HepG2 (cell line): ENCODE measurements at regions not wholly inside any gene's neighbourhood (a gene's known extent, or its start where the extent isn't known, plus 50 kb on each side); places are given as distances from the start of the nearest gene placed in this dataset.
A peak's percentile ranks its signal among the peaks of the same experiment; 100 is the strongest.

Source experiments
- ATAC-seq: fragments of 200-7000 bp; cut with Tn5 transposase; 3 replicates; pipeline ENCODE4 v1.9.1; 2020; ENCODE audit warnings: mild to moderate bottlenecking, moderate library complexity
- BruUV-seq: library from RNA; stranded (reverse); fragments of 400-500 nt; replicated peaks from 2 replicates; lab custom pipeline; 2021; lab: Mats Ljungman, UMichigan
- CTCF ChIA-PET: fragments of 300-600 bp; formaldehyde crosslinking; extraction: SDS; loops from one replicate; lab custom pipeline; 2021; ENCODE audit warnings: low total read pairs, inconsistent platforms, low intra/inter-chr PET ratio; lab: Yijun Ruan, JAX
- POLR2A ChIA-PET: fragments of 350-600 bp; sonication (Branson Sonifier 250); formaldehyde crosslinking; loops from one replicate; lab custom pipeline; 2020; ENCODE audit warnings: antibody characterized with exemption, inconsistent platforms; lab: Yijun Ruan, JAX
- DNase-seq: peaks from one replicate; pipeline ENCODE4 v3.0.0-alpha.2; 2015; ENCODE audit warnings: low spot score
- FAIRE-seq: peaks from 3 replicates; lab custom pipeline; 2011; peaks lifted over from hg19 to GRCh38; lab: Jason Lieb, UNC
- H2AFZ ChIP-seq: one replicate; pipeline ENCODE4 v1.6.1; 2011; ENCODE audit warnings: low read length, inconsistent platforms
- H3K27ac ChIP-seq: fragments of 300-600 bp; 3 replicates; pipeline ENCODE4 v1.8.0; 2011; ENCODE audit warnings: mixed run types, mild to moderate bottlenecking, mixed read lengths, low read length, inconsistent platforms; ENCODE audit not compliant: insufficient read depth; ENCODE audit errors: extremely low read length
- H3K27me3 ChIP-seq, 2 experiments: fragments of 200-600 bp in 1 of 2; 2 replicates in 1 of 2; 3 replicates in 1 of 2; pipeline versions ENCODE4 v1.6.0 to v1.8.0; 2011; ENCODE audit warnings: low read length in 2 of 2, mild to moderate bottlenecking in 2 of 2, moderate library complexity in 2 of 2, inconsistent platforms in 1 of 2; ENCODE audit not compliant: insufficient read depth in 2 of 2, control insufficient read depth in 1 of 2
- H3K36me3 ChIP-seq, 2 experiments: fragments of 200-600 bp in 1 of 2; replicated peaks in 1 of 2; 2 replicates in 1 of 2; 3 replicates in 1 of 2; pipeline versions ENCODE4 v1.5.1 to v1.8.0; 2011; ENCODE audit warnings: low read length in 2 of 2, inconsistent platforms in 1 of 2; ENCODE audit not compliant: insufficient read depth in 2 of 2, control insufficient read depth in 1 of 2
- H3K4me1 ChIP-seq: 2 replicates; pipeline ENCODE4 v1.5.1; 2012; ENCODE audit warnings: low read length, inconsistent platforms; ENCODE audit not compliant: insufficient read depth
- H3K4me2 ChIP-seq: 2 replicates; pipeline ENCODE4 v1.6.0; 2011; ENCODE audit warnings: low read depth, low read length, inconsistent platforms
- H3K4me3 ChIP-seq, 3 experiments: fragments of 200-600 bp in 1 of 3; sonication (generic), shearing (Covaris generic) in 1 of 3; replicated peaks in 1 of 3; 2 replicates each; pipeline ENCODE4 v1.5.1; 2011 to 2016; ENCODE audit warnings: low read length in 3 of 3, inconsistent platforms in 2 of 3, low read depth in 2 of 3, mild to moderate bottlenecking in 2 of 3, control low read depth in 1 of 3, mixed read lengths in 1 of 3; ENCODE audit not compliant: insufficient read depth in 1 of 3
- H3K79me2 ChIP-seq: one replicate; pipeline ENCODE4 v1.6.1; 2011; ENCODE audit warnings: low read length, inconsistent platforms; ENCODE audit not compliant: insufficient read depth
- H3K9ac ChIP-seq: 2 replicates; pipeline ENCODE4 v1.6.0; 2011; ENCODE audit warnings: mild to moderate bottlenecking, low read depth, low read length, inconsistent platforms; ENCODE audit not compliant: insufficient read depth
- H3K9me3 ChIP-seq: 2 replicates; pipeline ENCODE4 v1.5.1; 2012; ENCODE audit warnings: mild to moderate bottlenecking, low read length
- H4K20me1 ChIP-seq: 2 replicates; pipeline ENCODE4 v1.6.0; 2011; ENCODE audit warnings: inconsistent platforms, mild to moderate bottlenecking, low read length, moderate library complexity; ENCODE audit not compliant: insufficient read depth
- CHD4 ChIP-seq: fragments of 200-600 bp; sonication (generic); IDR thresholded peaks from 2 replicates; pipeline ENCODE4 v1.7.0; 2017; ENCODE audit warnings: mild to moderate bottlenecking, low read length, borderline replicate concordance
- HINFP ChIP-seq: sonication (generic); formaldehyde crosslinking; IDR thresholded peaks from 2 replicates; pipeline ENCODE4 v1.4.0; 2020; ENCODE audit warnings: low read depth, mild to moderate bottlenecking, missing genetic modification reagents
- HOXA3 ChIP-seq: sonication (generic); formaldehyde crosslinking; IDR thresholded peaks from 2 replicates; pipeline ENCODE4 v1.5.0; 2020; ENCODE audit warnings: missing genetic modification reagents
- KMT2A ChIP-seq: sonication (generic); formaldehyde crosslinking; IDR thresholded peaks from 2 replicates; pipeline ENCODE4 v1.4.0; 2020; ENCODE audit warnings: missing genetic modification reagents
- MTA3 ChIP-seq: sonication (generic); formaldehyde crosslinking; IDR thresholded peaks from 2 replicates; pipeline ENCODE4 v1.4.0; 2020; ENCODE audit warnings: missing genetic modification reagents
- MXD4 ChIP-seq: IDR thresholded peaks from 2 replicates; pipeline ENCODE4 v1.6.1; 2016; ENCODE audit warnings: mild to moderate bottlenecking, missing biosample characterization, missing genetic modification reagents
- PHF20 ChIP-seq: sonication (generic); formaldehyde crosslinking; IDR thresholded peaks from 2 replicates; pipeline ENCODE4 v1.5.0; 2020; ENCODE audit warnings: mild to moderate bottlenecking, missing genetic modification reagents
- SP1 ChIP-seq, 2 experiments: fragments of 450-650 bp in 1 of 2; sonication (generic) in 1 of 2; formaldehyde crosslinking in 1 of 2; IDR thresholded peaks; 2 replicates each; pipeline versions ENCODE4 v1.4.0 to v1.6.1; 2016 to 2020; ENCODE audit warnings: missing genetic modification reagents in 1 of 2
- ZBTB39 ChIP-seq: sonication (generic); formaldehyde crosslinking; IDR thresholded peaks from 2 replicates; pipeline ENCODE4 v1.5.0; 2020; ENCODE audit warnings: missing genetic modification reagents
- ZKSCAN1 ChIP-seq: fragments of 150-350 bp; IDR thresholded peaks from 2 replicates; pipeline ENCODE4 v1.6.1; 2014; ENCODE audit warnings: low read length
- ZMAT5 ChIP-seq: sonication (generic); formaldehyde crosslinking; IDR thresholded peaks from 2 replicates; pipeline ENCODE4 v1.5.0; 2020; ENCODE audit warnings: mild to moderate bottlenecking, low read depth, missing genetic modification reagents, borderline replicate concordance
- ZMYM2 ChIP-seq: sonication (generic); formaldehyde crosslinking; IDR thresholded peaks from 2 replicates; pipeline ENCODE4 v1.8.0; 2022; ENCODE audit warnings: mild to moderate bottlenecking, missing genetic modification reagents
- ZNF629 ChIP-seq: sonication (generic); formaldehyde crosslinking; conservative IDR thresholded peaks from 2 replicates; pipeline ENCODE4 v1.5.0; 2020; ENCODE audit warnings: missing genetic modification reagents
- ZNF768 ChIP-seq: sonication (generic); formaldehyde crosslinking; IDR thresholded peaks from 2 replicates; pipeline ENCODE4 v1.4.0; 2020; ENCODE audit warnings: missing genetic modification reagents
- ZNF773 ChIP-seq: sonication (generic); formaldehyde crosslinking; IDR thresholded peaks from 2 replicates; pipeline ENCODE4 v1.4.0; 2020; ENCODE audit warnings: missing genetic modification reagents, borderline replicate concordance
- WGBS: methylation state at CpG from one replicate; pipeline ENCODE4 v1.1.6; 2017; ENCODE audit warnings: low lambda C conversion rate; 5-methylcytosine and 5-hydroxymethylcytosine counted together
- in situ Hi-C: cut with HindIII; loops from 2 replicates; pipeline ENCODE4 v1.10.0; 2017; ENCODE audit warnings: low pct_unique_long_range_greater_than_20kb; ENCODE audit not compliant: extremely low pct_ligation_motif_present
- intact Hi-C: fragments of 100-400 bp; cut with micrococcal nuclease; formaldehyde crosslinking; loops from one replicate; pipeline ENCODE4 v1.10.0; 2022; ENCODE audit not compliant: unreplicated experiment
- TF ChIP-seq, protein P1 (sequence below): sonication (generic); formaldehyde crosslinking; IDR thresholded peaks from 2 replicates; pipeline ENCODE4 v1.8.0; 2023; ENCODE audit warnings: mild to moderate bottlenecking, missing genetic modification reagents
- TF ChIP-seq, protein P2 (sequence below): sonication (generic); formaldehyde crosslinking; IDR thresholded peaks from 2 replicates; pipeline ENCODE4 v1.5.1; 2020; ENCODE audit warnings: missing genetic modification reagents, mild to moderate bottlenecking, borderline replicate concordance

DNA sequence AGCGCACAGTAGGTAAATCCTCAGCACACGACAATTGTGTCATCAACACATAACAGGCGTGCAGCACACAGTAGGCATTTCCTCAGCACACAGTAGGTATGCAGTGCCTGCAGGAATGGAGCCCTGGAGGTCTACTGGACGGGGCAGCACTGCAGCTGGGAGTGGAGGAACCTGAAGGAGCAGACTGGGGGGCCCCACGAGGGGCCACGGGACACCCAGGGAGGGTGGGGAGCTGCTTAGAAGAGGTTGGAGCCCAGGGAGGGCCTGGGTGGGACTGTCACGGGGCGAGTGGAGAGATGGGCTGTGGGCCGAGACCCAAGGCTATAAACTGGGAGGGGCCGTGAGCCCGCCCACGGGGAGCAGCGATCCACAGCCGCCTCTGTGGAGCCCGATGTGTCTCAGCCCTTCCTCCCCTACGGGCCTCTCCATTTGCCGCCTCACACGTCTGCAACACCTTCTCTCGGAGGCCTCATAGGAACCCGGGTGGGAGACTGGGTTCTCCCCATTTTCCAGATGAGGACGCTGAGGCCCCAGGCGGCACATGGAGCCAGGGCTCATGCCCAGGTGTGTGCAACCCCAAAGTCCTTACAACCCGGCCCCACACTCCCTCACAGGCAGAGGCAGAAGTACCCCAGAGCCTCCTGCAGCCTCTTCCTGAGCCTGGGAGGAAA is 101.5 kb downstream of the MICALL2 start:
- CTCF ChIA-PET = no interaction called here
- POLR2A ChIA-PET = no interaction called here
- H3K9me3 ChIP-seq = no peaks in the 10 kb centered on the region
- 42% methylated on average over 6 of the region's 23 CpGs for WGBS
- no peak overlapping the region for H3K27ac ChIP-seq
- no peaks in the 10 kb centered on the region for H3K79me2 ChIP-seq
- no peaks in the 10 kb centered on the region for H3K4me1 ChIP-seq
- no peaks in the 10 kb centered on the region for H3K36me3 ChIP-seq
- H2AFZ ChIP-seq = no peak overlapping the region
- FAIRE-seq (no peak), DNase-seq (no peak), ATAC-seq (peak; percentile 54)
- no peaks in the 10 kb centered on the region for H4K20me1 ChIP-seq
- no peak overlapping the region for H3K4me3 ChIP-seq
- H3K27me3 ChIP-seq = peaks cover 5 to 29% of the 10 kb centered on the region in 2 experiments; a peak in 4 of 5 replicates
- intact Hi-C loops (no loop called here), in situ Hi-C loops (no loop called here)
- H3K9ac ChIP-seq = no peak overlapping the region
- no TSS peak for BruUV-seq
- no peak overlapping the region for H3K4me2 ChIP-seq
- TF ChIP-seq ZBTB39 (CRISPR knock-in tag) = no peak
- TF ChIP-seq CHD4 = 0 out of 2 replicates have a peak, but pooled peaks have one; percentile 8
- TF ChIP-seq ZMYM2 = peak; percentile 58; the same call in 1 of the 2 replicates
- TF ChIP-seq PHF20 (CRISPR knock-in tag) = no peak
- TF ChIP-seq ZKSCAN1 = peak; percentile 99
- no peak for TF ChIP-seq ZMAT5
- TF ChIP-seq, protein P1, sequence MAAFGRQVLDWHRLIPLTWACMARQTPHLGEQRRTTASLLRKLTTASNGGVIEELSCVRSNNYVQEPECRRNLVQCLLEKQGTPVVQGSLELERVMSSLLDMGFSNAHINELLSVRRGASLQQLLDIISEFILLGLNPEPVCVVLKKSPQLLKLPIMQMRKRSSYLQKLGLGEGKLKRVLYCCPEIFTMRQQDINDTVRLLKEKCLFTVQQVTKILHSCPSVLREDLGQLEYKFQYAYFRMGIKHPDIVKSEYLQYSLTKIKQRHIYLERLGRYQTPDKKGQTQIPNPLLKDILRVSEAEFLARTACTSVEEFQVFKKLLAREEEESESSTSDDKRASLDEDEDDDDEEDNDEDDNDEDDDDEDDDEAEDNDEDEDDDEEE (CRISPR knock-in tag) = no peak
- TF ChIP-seq HOXA3 (CRISPR knock-in tag) = no peak
- no peak for TF ChIP-seq ZNF773
- TF ChIP-seq HINFP (CRISPR knock-in tag) = no peak
- no peak for TF ChIP-seq MTA3 (CRISPR knock-in tag)
- TF ChIP-seq MXD4 (CRISPR knock-in tag) = no peak
- TF ChIP-seq ZNF768 (CRISPR knock-in tag) = no peak
- no peak for TF ChIP-seq SP1 (IDR thresholded peaks at IDR 0.05)
- TF ChIP-seq SP1 (CRISPR knock-in tag; IDR thresholded peaks at IDR 0.05) = no peak
- TF ChIP-seq, protein P2, sequence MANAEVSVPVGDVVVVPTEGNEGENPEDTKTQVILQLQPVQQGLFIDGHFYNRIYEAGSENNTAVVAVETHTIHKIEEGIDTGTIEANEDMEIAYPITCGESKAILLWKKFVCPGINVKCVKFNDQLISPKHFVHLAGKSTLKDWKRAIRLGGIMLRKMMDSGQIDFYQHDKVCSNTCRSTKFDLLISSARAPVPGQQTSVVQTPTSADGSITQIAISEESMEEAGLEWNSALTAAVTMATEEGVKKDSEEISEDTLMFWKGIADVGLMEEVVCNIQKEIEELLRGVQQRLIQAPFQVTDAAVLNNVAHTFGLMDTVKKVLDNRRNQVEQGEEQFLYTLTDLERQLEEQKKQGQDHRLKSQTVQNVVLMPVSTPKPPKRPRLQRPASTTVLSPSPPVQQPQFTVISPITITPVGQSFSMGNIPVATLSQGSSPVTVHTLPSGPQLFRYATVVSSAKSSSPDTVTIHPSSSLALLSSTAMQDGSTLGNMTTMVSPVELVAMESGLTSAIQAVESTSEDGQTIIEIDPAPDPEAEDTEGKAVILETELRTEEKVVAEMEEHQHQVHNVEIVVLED (CRISPR knock-in tag) = no peak
- TF ChIP-seq KMT2A (CRISPR knock-in tag) = no peak
- TF ChIP-seq ZNF629 (CRISPR knock-in tag) = peak; percentile 86
